HG02981 (cell line): ENCODE measurements at regions not wholly inside any gene's neighbourhood (a gene's known extent, or its start where the extent isn't known, plus 50 kb on each side); places are given as distances from the start of the nearest gene placed in this dataset.

ENCODE experiments used
- ATAC-seq: cut with Tn5 transposase; IDR thresholded peaks from one replicate; pipeline ENCODE4 v1.9.1; 2021; ENCODE audit warnings: mild to moderate bottlenecking, moderate library complexity; ENCODE audit not compliant: unreplicated experiment

- no peak for ATAC-seq
Measured at GRCh38 chr13:70415136-70415535, 306.9 kb upstream of the KLHL1 start.

DNA sequence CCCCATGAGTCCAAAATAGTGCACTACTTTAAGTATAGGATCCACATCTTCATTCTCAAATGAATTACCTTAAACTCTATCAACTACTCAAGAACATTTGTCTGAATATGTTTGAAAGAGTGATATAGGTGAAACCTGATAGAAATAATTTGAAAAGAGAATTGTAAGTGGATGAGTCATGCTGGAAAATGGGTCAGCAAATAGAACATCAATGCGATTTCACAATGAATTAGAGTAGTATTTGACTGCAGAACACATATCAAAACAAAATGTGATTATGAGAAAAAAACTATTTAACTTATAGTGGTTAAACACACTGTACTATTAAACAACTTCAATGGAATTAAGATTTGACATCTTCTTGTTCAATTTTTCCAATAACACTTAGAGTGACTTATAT is 300.6 kb upstream of the KLHL1 start:
- ATAC-seq, result no peak

DNA sequence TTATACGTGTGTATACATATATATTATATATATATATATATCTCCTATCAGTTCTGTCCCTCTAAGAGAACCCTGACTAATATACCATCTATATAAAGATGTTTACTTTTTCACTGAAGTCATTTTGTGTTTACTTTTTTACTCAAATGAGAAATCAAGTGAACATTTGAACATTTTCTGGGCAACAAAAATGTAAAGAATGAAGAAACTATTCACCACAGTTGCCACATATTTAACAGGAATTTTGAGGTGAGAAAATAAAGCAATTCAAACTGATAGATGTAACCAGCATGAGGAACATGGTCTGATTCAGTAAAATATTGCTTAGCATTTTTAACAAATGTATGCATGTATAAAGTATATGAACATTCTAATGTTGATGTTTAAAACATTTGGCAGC is 299.2 kb upstream of the KLHL1 start:
- no peak for ATAC-seq

DNA sequence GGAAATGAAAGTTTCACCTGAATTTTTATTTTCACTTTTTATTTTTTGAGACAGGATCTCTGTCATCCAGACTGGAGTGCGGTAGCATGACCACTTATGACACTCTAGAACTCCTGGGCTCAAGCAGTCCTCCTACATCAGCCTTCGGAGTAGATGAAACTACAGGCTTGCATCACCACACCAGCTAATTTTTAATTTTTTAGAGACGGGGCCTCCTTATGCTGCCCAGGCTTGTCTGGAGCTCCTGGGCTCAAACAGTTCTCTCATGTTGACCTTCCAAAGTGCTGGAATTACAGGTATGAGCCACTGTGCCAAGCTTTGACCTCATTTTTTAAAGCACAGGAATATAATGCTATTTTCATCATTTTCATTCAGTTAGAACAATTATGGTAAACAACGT is 297.0 kb upstream of the KLHL1 start:
- ATAC-seq, result no peak

DNA sequence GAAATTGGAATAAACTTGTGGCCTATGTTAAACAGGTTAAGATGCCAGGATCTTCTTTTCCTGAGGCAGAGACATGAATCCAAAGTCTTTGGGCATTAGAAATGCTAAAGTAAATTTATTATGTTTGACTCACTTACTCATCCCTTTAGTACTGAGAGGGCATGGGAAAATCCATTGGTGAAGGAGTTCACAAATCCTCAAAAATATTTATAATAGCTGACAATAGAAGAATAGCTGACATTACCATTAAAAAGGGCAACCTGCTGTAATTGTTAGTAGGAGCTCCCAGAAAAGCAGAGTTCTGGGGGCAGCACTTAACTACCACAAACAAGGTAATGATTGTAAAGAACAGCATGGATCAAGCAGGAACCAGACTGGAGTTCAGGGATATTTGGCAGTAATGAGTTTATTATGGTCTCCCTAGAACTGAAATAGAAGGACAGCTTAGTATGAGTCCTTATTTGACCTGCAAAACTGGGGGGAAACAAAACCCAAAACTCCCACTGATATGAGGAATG is 285.8 kb upstream of the KLHL1 start:
- no peak for ATAC-seq

DNA sequence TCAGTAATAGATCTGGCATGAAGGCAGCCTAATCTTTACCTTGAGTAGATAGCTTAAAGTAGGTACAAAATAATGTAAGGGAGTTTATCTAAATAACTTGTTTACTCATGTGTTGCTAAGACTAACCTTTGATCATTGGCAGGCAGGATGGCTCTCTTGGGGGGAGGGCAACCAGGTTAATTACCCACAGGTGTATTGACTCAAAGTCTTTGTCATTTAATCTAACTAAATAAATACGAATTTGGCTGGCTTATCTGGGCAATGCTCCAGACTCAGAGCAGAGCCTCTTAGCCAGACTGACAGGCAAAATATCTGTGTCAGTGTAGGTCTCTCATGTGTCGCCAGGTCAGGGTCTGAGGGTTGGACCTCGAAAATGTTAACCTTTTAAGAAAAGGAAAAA is 283.4 kb upstream of the KLHL1 start:
- no peak for ATAC-seq

- ATAC-seq, result no peak
Measured at GRCh38 chr13:70390968-70391367, 282.7 kb upstream of the KLHL1 start.

- ATAC-seq, result no peak
Measured at GRCh38 chr13:70390064-70390463, 281.8 kb upstream of the KLHL1 start.

GRCh38 chr13:70388935-70389334 is 280.7 kb upstream of the KLHL1 start:
- ATAC-seq, result no peak

GRCh38 chr13:70386919-70387318 is 278.7 kb upstream of the KLHL1 start:
- ATAC-seq, result no peak

DNA sequence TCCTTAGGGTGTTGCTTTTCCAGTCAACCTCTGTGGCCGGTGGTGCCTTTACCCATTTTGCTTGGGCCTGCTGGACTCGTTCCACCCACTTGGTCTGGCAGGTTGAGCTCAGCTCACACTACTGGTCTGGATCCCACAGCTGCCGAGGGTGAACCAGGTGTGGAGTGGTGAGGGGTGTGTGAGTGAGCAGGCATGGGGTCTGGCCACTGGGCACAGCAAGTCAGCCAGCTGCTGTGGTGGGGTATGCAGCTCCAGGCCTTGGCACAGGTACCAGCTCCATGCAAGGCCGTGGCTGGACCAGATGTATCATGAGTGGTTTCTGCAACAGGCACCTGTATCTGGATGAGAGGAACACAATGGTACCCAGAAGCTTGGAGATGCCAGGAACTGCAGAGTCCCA is 277.6 kb upstream of the KLHL1 start:
- ATAC-seq, result no peak

DNA sequence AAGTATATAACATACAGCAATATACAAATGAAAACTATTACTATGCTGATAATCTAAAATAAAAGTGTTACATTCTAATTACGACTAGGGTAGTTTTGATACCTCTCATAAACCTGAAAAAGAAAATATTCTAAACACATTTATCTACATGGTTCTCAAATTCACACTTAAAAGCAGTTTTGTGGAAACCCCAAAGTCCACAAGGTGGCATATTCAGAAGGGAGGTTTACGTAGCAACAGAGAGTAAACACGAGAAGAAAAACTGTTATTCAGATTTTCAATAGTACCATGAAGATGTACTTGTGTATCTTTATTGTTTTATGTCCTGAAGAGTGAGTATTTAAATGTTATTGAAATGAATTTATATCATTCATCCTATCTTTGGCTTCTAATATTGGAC is 275.9 kb upstream of the KLHL1 start:
- ATAC-seq, result no peak

GRCh38 chr13:70380809-70381208 is 272.6 kb upstream of the KLHL1 start:
- ATAC-seq, result no peak

GRCh38 chr13:70375718-70376117 is 267.5 kb upstream of the KLHL1 start:
- ATAC-seq, result no peak

GRCh38 chr13:70370924-70371323 is 262.7 kb upstream of the KLHL1 start:
- no peak for ATAC-seq

DNA sequence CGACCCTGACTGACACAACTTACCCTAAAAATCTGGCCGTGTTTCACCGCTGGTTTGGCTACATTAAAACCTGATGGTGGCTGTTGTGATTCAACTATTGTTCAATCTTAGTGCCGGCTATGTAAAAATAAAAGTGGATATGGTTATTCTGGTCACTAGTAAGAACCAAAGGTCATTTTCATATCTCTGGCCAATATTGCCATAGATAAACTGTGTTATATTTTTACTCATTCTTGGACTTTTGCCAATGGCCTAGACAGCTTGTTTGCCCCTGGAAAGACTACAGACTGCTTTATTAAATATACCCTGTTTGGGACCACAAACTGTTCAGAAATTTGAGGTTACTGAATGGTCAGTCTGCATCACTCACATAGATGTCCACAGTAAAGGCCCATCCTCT is 258.5 kb upstream of the KLHL1 start:
- no peak for ATAC-seq

DNA sequence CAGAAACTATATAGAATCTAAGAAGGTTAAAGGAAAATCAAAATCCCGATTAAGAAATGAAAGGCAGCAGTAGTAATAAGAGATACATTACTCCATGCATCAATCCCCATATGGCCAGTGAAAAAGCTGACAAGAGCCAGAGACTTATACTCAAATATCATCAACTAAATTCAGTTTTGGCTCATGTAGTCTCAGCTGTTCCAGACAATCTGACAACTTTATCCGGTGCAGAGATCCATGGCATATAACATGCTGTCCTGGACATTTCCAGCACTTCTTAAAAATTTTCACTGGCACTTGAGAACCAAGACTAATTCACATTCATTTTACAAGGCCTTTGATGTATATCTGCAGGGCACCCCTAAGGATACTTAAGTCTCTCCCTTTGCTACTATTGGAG is 255.7 kb upstream of the KLHL1 start:
- no peak for ATAC-seq

GRCh38 chr13:70362820-70363570 is 254.7 kb upstream of the KLHL1 start:
- ATAC-seq, result no peak

DNA sequence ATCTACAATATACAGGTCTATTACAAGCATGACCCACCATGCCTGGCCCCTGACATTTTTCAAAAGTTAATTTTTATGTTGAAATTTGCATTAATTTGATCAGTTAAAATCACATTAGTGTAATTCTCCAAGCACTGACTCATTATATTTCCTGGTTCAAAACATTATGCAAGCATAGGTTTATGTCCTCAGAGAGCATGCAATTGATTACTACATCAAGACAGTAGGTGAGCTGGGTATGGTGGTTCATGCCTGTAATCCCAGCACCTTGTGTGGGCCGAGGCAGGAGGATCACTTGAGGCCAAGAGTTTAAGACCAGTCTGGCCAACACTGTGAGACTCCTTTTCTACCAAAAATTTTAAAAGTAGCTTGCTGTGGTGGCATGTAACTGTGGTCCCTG is 248.8 kb upstream of the KLHL1 start:
- no peak for ATAC-seq

GRCh38 chr13:70353096-70353495 is 244.8 kb upstream of the KLHL1 start:
- ATAC-seq, result no peak

GRCh38 chr13:70347947-70348620 is 239.8 kb upstream of the KLHL1 start:
- ATAC-seq, result no peak

DNA sequence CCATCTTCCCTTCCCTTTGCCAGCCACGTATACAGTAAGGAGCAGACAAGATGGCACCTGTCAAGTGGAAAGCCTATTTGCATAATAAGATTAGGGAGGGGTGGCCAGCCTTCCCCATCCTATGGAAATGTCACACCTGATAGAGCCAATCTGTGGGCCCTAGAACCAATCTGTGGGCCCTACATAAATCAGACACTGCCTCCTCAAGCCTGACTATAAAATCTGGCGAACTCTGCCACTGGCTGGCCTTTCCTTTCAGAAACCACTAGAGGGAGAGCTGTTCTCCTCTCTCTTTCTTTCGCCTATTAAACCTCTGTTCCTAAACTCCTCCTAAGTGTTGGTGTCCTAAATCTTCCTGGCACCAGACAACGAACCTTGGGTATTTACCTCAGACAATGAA is 231.5 kb upstream of the KLHL1 start:
- ATAC-seq, result no peak

- no peak for ATAC-seq
Measured at GRCh38 chr13:70338609-70339008, 230.4 kb upstream of the KLHL1 start.
